H9 (cell line): ENCODE measurements at regions not wholly inside any gene's neighbourhood (a gene's known extent, or its start where the extent isn't known, plus 50 kb on each side); places are given as distances from the start of the nearest gene placed in this dataset.

Experiments used
- DNase-seq: peaks from one replicate; pipeline ENCODE4 v3.0.0-alpha.2; 2017
- H2AFZ ChIP-seq: one replicate; pipeline ENCODE4 v1.6.1; 2013; ENCODE audit warnings: mild to moderate bottlenecking, low read length, control low read depth, moderate library complexity
- H2AK5ac ChIP-seq: 2 replicates; pipeline ENCODE4 v1.6.1; 2013; ENCODE audit warnings: low read length, control low read depth, mixed read lengths; ENCODE audit not compliant: insufficient read length
- H2BK120ac ChIP-seq: one replicate; pipeline ENCODE4 v1.6.1; 2013; ENCODE audit warnings: low read depth, mild to moderate bottlenecking, low read length, control low read depth, inconsistent platforms; ENCODE audit not compliant: poor library complexity, severe bottlenecking
- H2BK12ac ChIP-seq: 2 replicates; pipeline ENCODE4 v1.6.1; 2013; ENCODE audit warnings: low read length, control low read depth, mixed read lengths, low read depth; ENCODE audit not compliant: insufficient read length
- H2BK15ac ChIP-seq: 2 replicates; pipeline ENCODE4 v1.6.1; 2013; ENCODE audit warnings: low read depth, low read length, control low read depth
- H2BK20ac ChIP-seq: one replicate; pipeline ENCODE4 v1.6.1; 2013; ENCODE audit warnings: low read depth, mild to moderate bottlenecking, low read length, control low read depth, inconsistent platforms; ENCODE audit not compliant: poor library complexity, severe bottlenecking
- H2BK5ac ChIP-seq: 2 replicates; pipeline ENCODE4 v1.6.1; 2013; ENCODE audit warnings: low read length, control low read depth, mixed read lengths; ENCODE audit not compliant: insufficient read length
- H3K14ac ChIP-seq: 2 replicates; pipeline ENCODE4 v1.6.1; 2013; ENCODE audit warnings: low read length, control low read depth; ENCODE audit not compliant: insufficient read depth
- H3K18ac ChIP-seq: 2 replicates; pipeline ENCODE4 v1.6.1; 2013; ENCODE audit warnings: low read depth, mild to moderate bottlenecking, mixed read lengths, low read length, control low read depth; ENCODE audit not compliant: insufficient read length
- H3K23ac ChIP-seq: 2 replicates; pipeline ENCODE4 v1.6.1; 2013; ENCODE audit warnings: low read length, control low read depth, mixed read lengths, low read depth; ENCODE audit not compliant: insufficient read length
- H3K23me2 ChIP-seq: 2 replicates; pipeline ENCODE4 v1.6.1; 2013; ENCODE audit warnings: low read depth, mild to moderate bottlenecking, mixed read lengths, low read length, control low read depth; ENCODE audit not compliant: insufficient read length, poor library complexity, severe bottlenecking
- H3K27ac ChIP-seq: 2 replicates; pipeline ENCODE4 v1.5.1; 2013; ENCODE audit warnings: low read length, control low read depth, mixed read lengths, low read depth; ENCODE audit not compliant: insufficient read length
- H3K27me3 ChIP-seq: 2 replicates; pipeline ENCODE4 v1.6.1; 2013; ENCODE audit warnings: low read length, control low read depth, inconsistent platforms; ENCODE audit not compliant: insufficient read depth
- H3K4ac ChIP-seq: 2 replicates; pipeline ENCODE4 v1.6.1; 2013; ENCODE audit warnings: low read depth, mild to moderate bottlenecking, control low read depth, inconsistent platforms, low read length, moderate library complexity
- H3K4me1 ChIP-seq: 2 replicates; pipeline ENCODE4 v1.6.1; 2013; ENCODE audit warnings: low read length, control low read depth, inconsistent platforms; ENCODE audit not compliant: insufficient read depth
- H3K4me2 ChIP-seq: 2 replicates; pipeline ENCODE4 v1.6.1; 2013; ENCODE audit warnings: low read length, control low read depth, mixed read lengths; ENCODE audit not compliant: insufficient read length, insufficient read depth
- H3K56ac ChIP-seq: 2 replicates; pipeline ENCODE4 v1.6.1; 2013; ENCODE audit warnings: low read depth, mild to moderate bottlenecking, mixed read lengths, low read length, control low read depth; ENCODE audit not compliant: insufficient read length
- H3K79me1 ChIP-seq: 2 replicates; pipeline ENCODE4 v1.6.1; 2013; ENCODE audit warnings: low read depth, mild to moderate bottlenecking, moderate library complexity, low read length, control low read depth, inconsistent platforms; ENCODE audit not compliant: insufficient read depth, poor library complexity, severe bottlenecking
- H3K79me2 ChIP-seq: 2 replicates; pipeline ENCODE4 v1.6.1; 2013; ENCODE audit warnings: low read length, control low read depth, inconsistent platforms; ENCODE audit not compliant: insufficient read depth
- H3K9ac ChIP-seq: 2 replicates; pipeline ENCODE4 v1.6.1; 2013; ENCODE audit warnings: low read length, control low read depth, mixed read lengths; ENCODE audit not compliant: insufficient read length; ENCODE audit errors: extremely low read depth
- H3K9me3 ChIP-seq: one replicate; pipeline ENCODE4 v1.6.1; 2013; ENCODE audit warnings: low read depth, low read length, inconsistent platforms; ENCODE audit not compliant: control insufficient read depth
- H3T11ph ChIP-seq: one replicate; pipeline ENCODE4 v1.6.1; 2013; ENCODE audit warnings: mild to moderate bottlenecking, low read length, control low read depth, inconsistent platforms
- H4K20me1 ChIP-seq: one replicate; pipeline ENCODE4 v1.6.1; 2013; ENCODE audit not compliant: control insufficient read depth, insufficient read length, insufficient read depth
- H4K5ac ChIP-seq: 2 replicates; pipeline ENCODE4 v1.6.1; 2013; ENCODE audit warnings: low read depth, mild to moderate bottlenecking, mixed read lengths, low read length, control low read depth; ENCODE audit not compliant: insufficient read length
- H4K8ac ChIP-seq: replicated peaks from 2 replicates; pipeline ENCODE4 v1.6.1; 2013; ENCODE audit warnings: low read length, control low read depth, mixed read lengths, low read depth; ENCODE audit not compliant: insufficient read length
- H4K91ac ChIP-seq: 2 replicates; pipeline ENCODE4 v1.6.1; 2013; ENCODE audit warnings: low read depth, mild to moderate bottlenecking, moderate library complexity, mixed read lengths, low read length, control low read depth; ENCODE audit not compliant: insufficient read length
- H3K27ac Mint-ChIP-seq, 3 experiments: 2 replicates in 2 of 3; 3 replicates in 1 of 3; pipeline ENCODE4 v1.8.0; 2020 to 2021; ENCODE audit warnings: mixed read lengths in 3 of 3, mild to moderate bottlenecking in 1 of 3, moderate library complexity in 1 of 3
- H3K27me3 Mint-ChIP-seq: 2 replicates; pipeline ENCODE4 v1.8.0; 2021; ENCODE audit warnings: low read depth, mild to moderate bottlenecking, moderate library complexity, mixed read lengths
- H3K36me3 Mint-ChIP-seq, 3 experiments: 2 replicates in 2 of 3; 3 replicates in 1 of 3; pipeline ENCODE4 v1.8.0; 2020 to 2021; ENCODE audit warnings: low read depth in 3 of 3, mixed read lengths in 3 of 3; ENCODE audit not compliant: insufficient read depth in 1 of 3
- H3K4me1 Mint-ChIP-seq, 2 experiments: 2 replicates each; pipeline ENCODE4 v1.8.0; 2020; ENCODE audit warnings: mixed read lengths in 2 of 2
- H3K4me3 Mint-ChIP-seq, 2 experiments: 2 replicates in 1 of 2; 3 replicates in 1 of 2; pipeline ENCODE4 v1.8.0; 2020 to 2021; ENCODE audit warnings: mild to moderate bottlenecking in 2 of 2, mixed read lengths in 2 of 2, moderate library complexity in 1 of 2
- H3K9me3 Mint-ChIP-seq, 2 experiments: 2 replicates in 1 of 2; 3 replicates in 1 of 2; pipeline ENCODE4 v1.8.0; 2020; ENCODE audit warnings: mild to moderate bottlenecking in 2 of 2, mixed read lengths in 2 of 2, moderate library complexity in 1 of 2
- WGBS: extraction: QIAGEN DNeasy Blood & Tissue Kit; methylation state at CpG from one replicate; pipeline ENCODE4 v1.1.7; 2013; ENCODE audit warnings: missing lambda C conversion rate, low lambda C conversion rate, mixed read lengths; ENCODE audit not compliant: insufficient read length; ENCODE audit errors: extremely low coverage; 5-methylcytosine and 5-hydroxymethylcytosine counted together
- TF ChIP-seq, protein P1 (sequence below): fragments of 200-600 bp; sonication (generic); conservative IDR thresholded peaks from 3 replicates; pipeline ENCODE4 v1.8.0; 2021; ENCODE audit warnings: antibody characterized with exemption, mild to moderate bottlenecking

DNA sequence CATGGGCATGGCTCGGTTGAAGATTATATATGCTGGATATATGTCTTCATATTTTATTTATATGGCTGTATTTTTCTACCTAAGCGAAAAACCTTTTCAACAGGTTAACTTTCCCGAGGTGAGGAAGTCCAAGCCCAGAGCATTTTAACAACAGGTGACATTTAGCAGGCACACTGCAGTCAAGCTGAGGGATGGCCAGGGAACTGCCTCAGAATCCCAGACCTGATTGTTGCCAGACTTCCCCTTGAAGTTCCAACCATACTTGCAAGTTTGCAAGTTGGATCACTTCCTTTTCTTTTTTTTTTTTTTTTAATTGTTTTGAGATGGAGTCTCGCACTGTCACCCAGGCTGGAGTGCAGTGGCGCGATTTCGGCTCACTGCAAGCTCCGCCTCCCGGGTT, 166.0 kb upstream of the FRMD6 start:
- peaks cover 0 to 3% of the 10 kb centered on the region in 2 experiments; a peak in 1 of 4 replicates for H3K4me1 Mint-ChIP-seq
- no peak overlapping the region for H2BK15ac ChIP-seq
- no peak overlapping the region for H3K4me2 ChIP-seq
- no peaks in the 10 kb centered on the region for H4K20me1 ChIP-seq
- no peak overlapping the region for H3K56ac ChIP-seq
- H3K23ac ChIP-seq = no peak overlapping the region
- no peaks in the 10 kb centered on the region for H3K4me1 ChIP-seq
- no peak overlapping the region for H3K4ac ChIP-seq
- no peaks in the 10 kb centered on the region for H3K79me1 ChIP-seq
- H2BK120ac ChIP-seq = no peak overlapping the region
- H3K9me3 Mint-ChIP-seq = no peaks in the 10 kb centered on the region
- no peak for DNase-seq
- H2AK5ac ChIP-seq = no peak overlapping the region
- no peak overlapping the region for H4K8ac ChIP-seq
- H3K36me3 Mint-ChIP-seq = no peaks in the 10 kb centered on the region
- H2BK5ac ChIP-seq = no peak overlapping the region
- no peak overlapping the region for H4K91ac ChIP-seq
- H3K27ac ChIP-seq = no peak overlapping the region
- H3K9me3 ChIP-seq = no peaks in the 10 kb centered on the region
- H2BK20ac ChIP-seq = no peak overlapping the region
- H3K9ac ChIP-seq = no peak overlapping the region
- no peak overlapping the region for H3K27ac Mint-ChIP-seq
- TF ChIP-seq, protein P1, sequence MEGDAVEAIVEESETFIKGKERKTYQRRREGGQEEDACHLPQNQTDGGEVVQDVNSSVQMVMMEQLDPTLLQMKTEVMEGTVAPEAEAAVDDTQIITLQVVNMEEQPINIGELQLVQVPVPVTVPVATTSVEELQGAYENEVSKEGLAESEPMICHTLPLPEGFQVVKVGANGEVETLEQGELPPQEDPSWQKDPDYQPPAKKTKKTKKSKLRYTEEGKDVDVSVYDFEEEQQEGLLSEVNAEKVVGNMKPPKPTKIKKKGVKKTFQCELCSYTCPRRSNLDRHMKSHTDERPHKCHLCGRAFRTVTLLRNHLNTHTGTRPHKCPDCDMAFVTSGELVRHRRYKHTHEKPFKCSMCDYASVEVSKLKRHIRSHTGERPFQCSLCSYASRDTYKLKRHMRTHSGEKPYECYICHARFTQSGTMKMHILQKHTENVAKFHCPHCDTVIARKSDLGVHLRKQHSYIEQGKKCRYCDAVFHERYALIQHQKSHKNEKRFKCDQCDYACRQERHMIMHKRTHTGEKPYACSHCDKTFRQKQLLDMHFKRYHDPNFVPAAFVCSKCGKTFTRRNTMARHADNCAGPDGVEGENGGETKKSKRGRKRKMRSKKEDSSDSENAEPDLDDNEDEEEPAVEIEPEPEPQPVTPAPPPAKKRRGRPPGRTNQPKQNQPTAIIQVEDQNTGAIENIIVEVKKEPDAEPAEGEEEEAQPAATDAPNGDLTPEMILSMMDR = no peak
- H4K5ac ChIP-seq = no peak overlapping the region
- no peak overlapping the region for H3K4me3 Mint-ChIP-seq
- H3K27me3 ChIP-seq = no peaks in the 10 kb centered on the region
- WGBS = no CpG with 5 or more reads among the region's 9 CpGs
- H3K18ac ChIP-seq = no peak overlapping the region
- H3K79me2 ChIP-seq = no peaks in the 10 kb centered on the region
- H3K14ac ChIP-seq = no peak overlapping the region
- no peak overlapping the region for H2AFZ ChIP-seq
- no peaks in the 10 kb centered on the region for H3K23me2 ChIP-seq
- no peak overlapping the region for H3T11ph ChIP-seq
- H2BK12ac ChIP-seq = no peak overlapping the region
- no peaks in the 10 kb centered on the region for H3K27me3 Mint-ChIP-seq
